Left ventricle myocardium inferior (tissue), 1 donor: ENCODE measurements at regions not wholly inside any gene's neighbourhood (a gene's known extent, or its start where the extent isn't known, plus 50 kb on each side); places are given as distances from the start of the nearest gene placed in this dataset.

ENCODE experiments used
- DNase-seq: peaks from one replicate; pipeline ENCODE4 v3.0.0-alpha.2; 2020
- H3K27ac ChIP-seq: fragments of 200-600 bp; replicated peaks from 2 replicates; pipeline ENCODE4 v1.8.0; 2021
- H3K27me3 ChIP-seq: fragments of 200-600 bp; 2 replicates; pipeline ENCODE4 v1.8.0; 2021; ENCODE audit warnings: low read depth
- H3K36me3 ChIP-seq: fragments of 200-600 bp; 2 replicates; pipeline ENCODE4 v1.8.0; 2021
- H3K4me1 ChIP-seq: fragments of 200-600 bp; 2 replicates; pipeline ENCODE4 v1.8.0; 2021
- H3K4me3 ChIP-seq: fragments of 200-600 bp; 2 replicates; pipeline ENCODE4 v1.8.0; 2021; ENCODE audit warnings: mild to moderate bottlenecking, moderate library complexity
- H3K9me3 ChIP-seq: fragments of 200-600 bp; replicated peaks from 2 replicates; pipeline ENCODE4 v1.8.0; 2021
- CTCF ChIP-seq: fragments of 200-600 bp; IDR thresholded peaks from 2 replicates; pipeline ENCODE4 v1.8.0; 2021; ENCODE audit warnings: antibody characterized with exemption, mild to moderate bottlenecking, borderline replicate concordance
- intact Hi-C: fragments of 100-400 bp; cut with micrococcal nuclease; formaldehyde crosslinking; loops from one replicate; pipeline ENCODE4 v1.11.0; 2022
- donor health status: DM: no; HTN: yes; CAD: no; lungs with severe emphysema.

- no peaks in the 10 kb centered on the region for H3K4me1 ChIP-seq
- no peak for TF ChIP-seq CTCF
- intact Hi-C loops, result no loop called here
- no peak overlapping the region for H3K27ac ChIP-seq
- DNase-seq, result no peak
- H3K9me3 ChIP-seq, result no peaks in the 10 kb centered on the region
- H3K27me3 ChIP-seq, result no peaks in the 10 kb centered on the region
- no peaks in the 10 kb centered on the region for H3K36me3 ChIP-seq
- H3K4me3 ChIP-seq, result no peak overlapping the region
Observed at GRCh38 chr7:41175435-41175834, 527.5 kb downstream of the INHBA start.

GRCh38 chr7:41174521-41174920 is 528.4 kb downstream of the INHBA start:
- no peaks in the 10 kb centered on the region for H3K4me1 ChIP-seq
- no peaks in the 10 kb centered on the region for H3K9me3 ChIP-seq
- intact Hi-C loops, result no loop called here
- TF ChIP-seq CTCF, result no peak
- H3K27me3 ChIP-seq, result no peaks in the 10 kb centered on the region
- H3K27ac ChIP-seq, result no peak overlapping the region
- H3K4me3 ChIP-seq, result no peak overlapping the region
- DNase-seq, result no peak
- H3K36me3 ChIP-seq, result no peaks in the 10 kb centered on the region

GRCh38 chr7:41170466-41170865 is 532.4 kb downstream of the INHBA start:
- DNase-seq, result no peak
- H3K27ac ChIP-seq, result no peak overlapping the region
- no peak for TF ChIP-seq CTCF
- H3K27me3 ChIP-seq, result no peaks in the 10 kb centered on the region
- intact Hi-C loops, result no loop called here
- no peak overlapping the region for H3K4me3 ChIP-seq
- no peaks in the 10 kb centered on the region for H3K36me3 ChIP-seq
- H3K4me1 ChIP-seq, result no peaks in the 10 kb centered on the region
- peaks cover 6% of the 10 kb centered on the region for H3K9me3 ChIP-seq

- no peak for TF ChIP-seq CTCF
- no peak overlapping the region for H3K4me3 ChIP-seq
- peaks cover 6% of the 10 kb centered on the region for H3K9me3 ChIP-seq
- no peaks in the 10 kb centered on the region for H3K4me1 ChIP-seq
- H3K27ac ChIP-seq, result no peak overlapping the region
- H3K36me3 ChIP-seq, result no peaks in the 10 kb centered on the region
- no peaks in the 10 kb centered on the region for H3K27me3 ChIP-seq
- DNase-seq, result no peak
- intact Hi-C loops, result no loop called here
Observed at GRCh38 chr7:41169317-41169716, 533.6 kb downstream of the INHBA start.

- H3K4me3 ChIP-seq, result no peak overlapping the region
- H3K27ac ChIP-seq, result no peak overlapping the region
- H3K4me1 ChIP-seq, result no peaks in the 10 kb centered on the region
- no peaks in the 10 kb centered on the region for H3K36me3 ChIP-seq
- H3K27me3 ChIP-seq, result no peaks in the 10 kb centered on the region
- TF ChIP-seq CTCF, result no peak
- intact Hi-C loops, result no loop called here
- peaks cover 6% of the 10 kb centered on the region for H3K9me3 ChIP-seq
- DNase-seq, result no peak
Observed at GRCh38 chr7:41167836-41168235, 535.1 kb downstream of the INHBA start.

GRCh38 chr7:41164440-41164839 is 538.5 kb downstream of the INHBA start:
- Histone ChIP-seq H3K27ac (no peak overlapping the region), H3K27me3 (no peaks in the 10 kb centered on the region), H3K9me3 (peaks cover 24% of the 10 kb centered on the region), H3K4me3 (no peak overlapping the region), H3K36me3 (no peaks in the 10 kb centered on the region), H3K4me1 (no peaks in the 10 kb centered on the region)
- no peak for TF ChIP-seq CTCF
- no peak for DNase-seq
- intact Hi-C loops, result no loop called here
